ENCODE measurements at regions not wholly inside any gene's neighbourhood (a gene's known extent, or its start where the extent isn't known, plus 50 kb on each side); places are given as distances from the start of the nearest gene placed in this dataset.

DNA sequence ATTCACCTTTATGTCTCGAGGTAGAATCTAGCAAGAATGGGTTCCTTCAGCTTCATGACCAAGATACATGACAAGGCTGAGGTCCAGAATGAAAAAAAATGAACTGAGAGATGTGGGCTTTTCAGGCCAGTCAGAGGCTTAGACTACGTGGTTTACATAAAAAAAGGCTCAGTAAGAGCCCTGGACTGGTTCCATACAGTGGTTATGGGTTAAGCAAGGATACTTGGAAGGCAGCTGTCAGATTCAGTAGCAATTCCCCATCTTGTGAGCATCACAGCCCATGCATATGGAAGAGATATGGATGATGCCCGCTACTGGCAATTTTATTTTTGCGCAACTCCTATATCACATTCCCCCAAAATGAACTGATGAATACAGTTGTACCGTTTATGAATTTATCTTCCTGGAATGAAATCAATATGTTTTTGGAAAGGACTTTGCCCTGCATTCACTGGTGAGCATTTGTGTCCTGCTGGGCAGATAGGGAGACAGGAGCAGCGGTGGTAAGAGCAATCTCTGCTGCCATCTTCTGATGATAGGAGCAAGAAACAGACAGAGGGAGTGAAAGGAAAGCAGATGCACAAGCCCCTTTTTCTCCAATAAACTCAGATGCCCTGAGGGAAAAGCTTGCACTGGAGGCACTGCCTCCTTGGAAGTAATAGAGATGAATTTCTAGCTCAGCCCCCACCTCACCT lies 280.4 kb downstream of the GALC start:
- no peak for DNase-seq

DNA sequence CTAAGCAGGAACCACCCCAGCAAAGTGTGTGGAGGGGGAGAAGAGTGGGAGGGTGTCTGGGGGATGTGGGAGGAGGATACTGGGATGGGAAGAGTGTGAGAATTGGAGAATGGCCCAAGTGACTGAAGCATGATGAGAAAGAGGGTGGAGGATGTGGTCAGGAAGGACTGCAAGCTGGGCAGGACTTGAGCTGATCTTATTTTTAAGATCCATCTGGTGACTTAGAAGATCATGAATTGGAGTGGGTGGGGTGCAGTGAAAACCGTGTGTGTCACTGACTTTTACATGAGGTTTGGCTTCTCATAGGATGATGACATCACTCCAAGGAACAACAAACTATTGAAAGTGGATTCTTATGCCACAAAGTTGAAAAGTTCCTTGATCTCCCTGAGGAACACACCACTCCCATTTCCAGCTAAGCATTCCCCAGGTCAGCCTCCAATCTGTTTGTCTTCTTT lies 287.5 kb downstream of the GALC start:
- DNase-seq: no peak

DNA sequence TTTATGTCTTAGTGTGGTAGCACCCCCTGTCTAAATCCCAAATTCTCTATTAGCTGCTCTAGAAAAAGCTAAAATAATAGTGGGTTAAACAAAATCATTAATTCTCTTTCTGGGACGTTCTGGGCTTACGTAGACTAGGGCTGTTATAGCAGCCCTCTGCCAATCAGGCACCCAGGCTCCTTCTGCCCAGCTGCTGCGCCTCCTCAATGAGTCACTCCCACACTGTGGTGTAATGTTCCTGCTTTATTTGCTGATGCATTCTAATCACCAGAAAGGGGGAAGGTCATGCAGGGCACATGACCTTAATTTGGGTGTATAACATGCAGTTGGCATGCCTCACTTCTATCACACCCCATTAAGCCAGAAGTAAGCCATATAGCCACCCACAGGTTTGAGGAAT lies 294.5 kb downstream of the GALC start:
- no peak for DNase-seq

DNA sequence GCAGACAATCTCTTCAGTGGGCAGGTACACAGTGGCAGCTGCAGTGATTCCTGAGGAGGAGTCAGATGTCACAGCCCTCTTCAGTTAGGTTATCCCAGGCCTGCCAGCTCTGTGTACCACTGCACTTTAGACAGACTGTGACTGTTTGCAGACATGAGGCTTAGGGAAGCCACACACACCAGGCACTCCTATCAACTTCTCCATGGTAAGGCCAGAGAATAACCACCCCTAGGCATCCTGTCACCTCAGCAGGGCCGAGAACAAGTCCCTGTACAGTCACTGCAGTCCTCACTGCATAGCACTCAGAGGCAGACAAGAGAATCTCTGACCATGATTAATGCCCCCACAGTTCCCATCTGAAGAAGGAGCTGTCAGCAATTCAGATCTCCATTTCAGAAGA lies 296.5 kb downstream of the GALC start:
- DNase-seq: peak; percentile 25 to 42

DNA sequence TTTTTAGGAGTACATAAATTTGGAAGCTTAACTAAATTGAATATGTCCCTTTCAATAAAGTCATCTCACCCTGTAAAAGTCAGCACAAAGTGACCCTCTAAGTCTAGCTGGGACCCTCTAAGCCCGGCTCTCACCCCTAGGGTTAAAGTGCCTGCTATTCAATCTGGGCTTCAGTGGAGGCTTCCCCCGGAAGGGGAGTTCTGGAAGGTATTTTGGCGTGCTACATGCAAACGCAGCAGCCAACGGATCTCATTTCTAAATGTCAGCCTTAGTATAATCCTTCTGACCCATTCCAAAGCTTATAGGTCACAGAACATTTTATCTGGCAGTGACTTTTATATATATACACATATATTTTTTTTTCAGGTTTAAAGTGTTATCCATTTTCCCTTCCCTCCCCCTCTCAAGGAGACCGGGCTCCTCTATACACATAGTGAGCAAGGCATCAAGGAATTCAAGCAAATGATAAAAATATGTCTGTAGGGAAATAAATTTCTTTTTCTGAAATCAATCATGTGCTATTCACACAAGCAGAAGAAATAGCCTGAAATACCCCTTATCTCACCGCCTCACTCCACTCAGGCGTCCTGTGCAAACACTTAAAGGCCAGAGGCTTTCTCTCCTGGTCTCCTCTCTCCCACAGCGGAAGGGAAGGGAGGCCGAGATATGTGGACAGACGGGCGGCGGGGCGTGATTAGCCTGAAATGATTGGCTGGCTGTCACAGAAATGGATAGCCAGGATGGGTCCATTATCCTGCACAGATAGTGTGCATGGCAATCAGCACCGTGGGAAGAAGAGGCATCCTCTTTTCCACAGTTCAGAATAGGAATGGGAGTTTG lies 301.7 kb downstream of the GALC start:
- peak in 1 of 2 experiments; percentile 21 for DNase-seq

DNA sequence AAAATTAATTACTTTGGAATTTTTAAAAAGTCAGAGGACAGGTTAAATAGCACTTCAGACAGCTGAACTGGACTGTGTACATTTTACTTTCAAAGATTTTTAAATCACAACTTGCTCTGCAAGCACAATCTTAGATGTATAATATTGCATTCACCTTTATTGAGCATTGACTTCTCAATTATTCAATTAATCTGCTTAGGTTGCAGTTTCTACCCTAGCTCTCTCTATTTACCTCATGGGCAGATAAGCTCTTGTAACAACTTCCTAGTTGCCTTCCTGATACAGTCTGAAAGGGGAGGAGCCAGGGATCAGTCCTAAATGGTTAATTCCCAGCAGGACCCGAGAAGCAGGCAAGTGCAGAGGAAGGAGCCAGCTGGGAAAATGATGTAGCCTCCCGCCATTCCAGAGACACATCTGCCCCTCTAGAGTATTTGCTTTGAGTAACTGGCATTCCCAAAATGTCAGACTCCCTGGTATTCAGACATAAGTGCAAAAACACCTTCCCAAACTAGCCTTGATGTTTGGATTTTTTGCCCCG lies 302.8 kb downstream of the GALC start:
- no peak for DNase-seq

DNA sequence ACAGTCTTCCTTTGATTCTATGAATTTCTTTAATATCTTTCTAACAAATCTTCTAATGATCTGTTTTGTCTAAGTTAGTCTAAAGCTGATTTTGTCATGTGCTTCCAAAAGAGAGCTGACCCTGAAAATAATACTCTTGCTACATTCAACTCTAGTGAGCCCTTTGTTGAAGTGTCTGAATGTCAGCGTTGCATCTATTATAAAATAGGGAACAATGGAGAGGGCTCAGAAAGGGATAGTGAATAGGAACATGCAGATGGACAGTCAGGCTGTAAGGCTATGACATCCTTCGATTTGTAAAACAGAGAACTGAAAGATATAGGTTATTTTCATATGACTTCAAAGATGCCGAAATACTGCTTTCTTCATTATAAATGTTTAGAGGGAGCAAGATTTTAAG lies 304.5 kb downstream of the GALC start:
- DNase-seq: no peak

DNA sequence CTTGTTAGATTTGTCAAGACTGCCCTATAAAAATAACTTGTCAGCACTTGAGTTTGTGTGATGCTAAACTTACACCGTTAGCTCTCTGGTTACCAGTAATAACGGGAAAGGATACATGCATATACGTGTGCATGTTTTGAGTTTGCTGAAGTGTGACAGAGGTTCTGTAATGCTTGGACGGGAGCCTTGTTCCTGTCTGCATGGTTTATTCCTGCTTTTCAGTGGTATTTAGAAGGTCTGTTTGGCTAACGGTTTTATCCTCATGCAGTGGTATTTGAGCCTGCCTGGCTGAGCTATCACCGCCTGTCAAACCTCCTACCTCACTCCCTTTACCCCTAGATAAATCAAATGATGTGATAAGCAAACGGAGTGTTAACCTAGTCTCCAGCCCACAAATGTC lies 305.6 kb downstream of the GALC start:
- no peak for DNase-seq

DNA sequence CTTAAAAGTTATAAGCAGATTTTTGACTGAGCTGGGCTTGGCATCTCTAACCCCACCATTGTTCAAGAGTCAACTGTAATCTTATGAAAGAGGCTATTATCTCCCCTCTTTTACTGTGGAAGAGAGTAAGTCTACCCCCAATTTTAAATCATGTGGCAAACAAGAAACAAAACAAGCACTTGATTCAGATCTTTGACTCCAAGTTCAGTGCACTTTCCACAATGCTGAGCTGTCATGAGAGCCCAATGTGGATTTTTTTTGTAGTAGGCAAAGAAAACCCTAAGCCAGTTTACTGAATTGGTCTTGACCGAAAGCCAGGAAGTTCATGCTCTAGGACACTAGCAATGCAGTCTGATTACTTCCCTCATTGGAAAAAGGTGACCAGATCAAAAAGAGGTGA lies 306.2 kb downstream of the GALC start:
- DNase-seq: no peak

DNA sequence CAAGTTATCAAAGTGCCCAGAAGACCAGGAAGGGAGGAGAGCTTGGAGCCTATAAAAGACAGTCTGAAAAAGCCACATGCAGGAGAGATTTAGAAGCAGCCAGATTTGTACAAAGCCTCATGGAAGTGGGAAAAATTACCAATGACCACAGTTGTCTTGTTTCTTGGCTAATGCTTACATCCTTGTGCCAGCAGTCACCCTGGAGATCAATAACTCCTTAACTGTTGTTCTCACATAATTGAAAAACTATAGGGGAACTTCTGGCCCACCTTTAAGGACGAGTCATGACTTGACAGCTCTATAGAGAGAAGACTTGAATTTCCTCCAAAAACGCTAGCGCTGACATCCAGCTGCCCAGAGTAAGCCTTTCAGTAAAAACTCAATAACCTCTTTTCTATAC lies 313.1 kb downstream of the GALC start:
- no peak for DNase-seq

DNA sequence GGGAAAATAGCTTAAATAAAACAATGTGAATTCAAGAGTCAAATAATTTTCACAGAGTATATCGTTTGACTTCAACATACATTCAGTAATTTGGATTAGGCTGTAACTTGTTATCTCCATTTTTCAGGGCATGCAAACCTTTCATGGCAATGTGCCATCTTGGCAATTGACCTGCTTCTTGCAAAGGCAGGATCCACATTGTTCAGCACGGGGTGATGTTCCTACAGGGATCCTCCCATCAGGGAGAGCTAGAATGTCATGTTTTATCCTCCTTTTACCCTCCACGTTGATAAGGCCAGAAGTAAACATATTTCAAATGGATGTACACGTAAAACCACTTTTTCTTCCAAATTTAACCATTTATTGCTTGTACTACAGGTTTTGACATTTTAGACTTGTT lies 314.4 kb downstream of the GALC start:
- DNase-seq: no peak

DNA sequence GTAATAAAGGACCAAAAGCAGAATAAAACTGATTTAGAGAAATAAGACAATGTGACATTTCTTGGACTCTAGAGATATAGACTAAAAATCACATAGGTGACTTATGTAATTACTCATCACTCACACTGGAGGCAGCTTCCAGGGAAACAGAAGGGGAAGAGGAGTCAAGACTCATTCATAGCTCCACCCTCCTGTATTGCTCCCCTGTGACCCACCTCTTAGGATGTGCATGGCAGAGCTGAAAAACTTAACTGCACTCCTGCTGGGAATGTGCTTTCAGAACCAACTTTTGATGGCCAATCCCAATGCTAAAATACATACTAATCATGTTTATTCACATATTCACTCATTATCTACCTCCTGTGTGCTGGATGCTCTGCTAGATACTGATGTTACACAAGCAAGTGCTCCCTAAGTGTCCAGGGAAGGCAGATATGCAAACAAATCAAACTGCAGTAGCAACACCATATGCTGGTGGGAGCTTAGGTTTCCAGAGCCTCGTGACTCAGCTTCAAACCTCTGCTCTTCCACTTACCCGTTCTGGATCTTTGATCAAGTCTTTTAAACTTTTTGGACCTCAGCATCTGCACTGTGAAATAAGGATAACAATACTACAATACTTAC lies 316.1 kb downstream of the GALC start:
- DNase-seq: no peak

DNA sequence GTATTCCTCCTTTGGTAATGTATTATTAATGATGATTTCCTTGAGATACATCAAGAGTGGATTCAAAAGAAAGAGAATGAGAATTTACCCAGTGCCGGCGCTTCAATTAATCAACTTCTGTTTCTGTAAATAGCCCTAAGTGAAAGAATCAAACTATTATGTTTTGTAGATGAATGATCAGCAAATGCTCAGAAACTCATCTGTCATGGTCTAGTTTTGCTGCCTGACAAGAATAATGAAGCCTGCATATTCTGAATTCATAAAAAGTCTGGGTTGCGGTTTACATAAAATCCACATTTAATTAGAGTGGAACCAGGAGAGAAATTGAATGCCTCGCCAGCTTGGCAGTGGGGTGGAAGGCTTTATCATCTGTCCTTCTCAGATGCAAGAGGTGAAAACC lies 325.3 kb downstream of the GALC start:
- DNase-seq: no peak

DNA sequence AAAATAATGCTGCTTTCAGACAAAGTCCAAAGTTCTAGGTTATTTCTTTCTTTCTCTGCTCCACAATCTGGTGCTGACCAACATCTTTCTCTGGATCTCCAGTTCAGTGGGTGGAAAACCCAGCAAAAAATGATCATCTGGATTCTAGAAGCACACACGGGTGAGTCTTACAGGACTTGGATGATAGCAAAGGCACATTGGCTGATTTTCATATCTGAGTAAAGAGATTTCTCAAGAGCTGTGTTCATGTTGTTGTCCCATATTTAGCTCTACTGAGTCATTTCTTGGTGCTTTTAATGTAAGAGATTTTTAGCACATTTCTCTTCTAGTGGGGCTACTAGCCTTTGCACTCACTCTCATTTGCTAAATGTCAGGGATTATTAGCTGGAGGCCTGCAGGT lies 336.7 kb downstream of the GALC start:
- no peak for DNase-seq

DNA sequence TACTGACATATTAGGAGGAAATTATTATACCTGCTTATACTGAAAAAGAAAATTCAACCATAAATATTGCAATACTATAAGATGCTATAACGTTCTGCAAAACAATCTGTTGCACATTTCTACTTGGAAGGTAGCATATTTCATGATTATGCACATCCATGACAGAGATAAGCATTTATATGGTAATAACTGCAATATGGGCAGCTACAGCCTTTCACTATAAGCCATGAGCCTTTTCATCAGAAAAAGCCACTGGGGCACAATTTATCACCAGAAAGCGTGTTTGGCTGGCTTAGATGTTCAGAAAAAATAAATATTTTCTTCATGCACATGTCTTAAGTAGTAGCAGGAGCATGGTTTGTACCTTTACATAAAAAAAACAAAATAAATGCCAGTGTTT lies 340.7 kb downstream of the GALC start:
- no peak for DNase-seq

DNA sequence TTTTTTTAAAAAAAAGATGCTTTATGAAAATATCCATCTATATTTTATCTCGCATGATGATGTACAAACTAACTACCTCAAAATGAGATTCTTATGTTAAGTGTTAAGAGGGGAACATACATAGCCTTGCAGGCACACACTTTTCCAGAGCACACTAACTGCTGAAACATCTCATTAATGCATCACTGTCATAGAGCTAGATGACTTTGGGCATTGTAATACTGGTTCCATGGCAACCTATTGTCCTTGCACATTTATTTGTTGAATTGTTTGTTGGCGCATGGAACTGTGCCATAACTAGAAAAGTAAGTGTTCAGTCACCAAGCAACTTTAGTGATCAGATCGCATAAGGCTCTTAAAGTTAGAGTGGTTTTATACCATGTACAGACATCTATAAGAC lies 348.3 kb downstream of the GALC start:
- DNase-seq: no peak

DNA sequence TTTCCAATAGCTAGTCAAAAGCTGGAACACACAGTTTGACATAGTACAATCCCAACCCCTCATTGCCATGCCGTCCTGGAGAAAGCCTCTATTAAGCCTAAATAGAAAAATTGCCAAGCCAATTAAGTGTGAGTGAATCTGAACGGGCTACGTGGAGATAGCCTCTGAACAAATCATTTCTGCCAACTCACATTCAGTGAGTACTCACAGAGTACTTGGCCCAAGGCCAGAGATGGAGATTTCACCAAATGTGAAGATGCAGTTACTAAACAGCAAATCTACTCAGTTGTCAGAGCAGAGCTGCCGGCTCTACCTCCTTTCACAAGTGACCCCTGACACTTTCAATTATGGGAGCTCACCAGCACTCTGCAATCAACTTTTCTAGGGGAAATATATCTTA lies 350.0 kb downstream of the GALC start:
- DNase-seq: no peak

DNA sequence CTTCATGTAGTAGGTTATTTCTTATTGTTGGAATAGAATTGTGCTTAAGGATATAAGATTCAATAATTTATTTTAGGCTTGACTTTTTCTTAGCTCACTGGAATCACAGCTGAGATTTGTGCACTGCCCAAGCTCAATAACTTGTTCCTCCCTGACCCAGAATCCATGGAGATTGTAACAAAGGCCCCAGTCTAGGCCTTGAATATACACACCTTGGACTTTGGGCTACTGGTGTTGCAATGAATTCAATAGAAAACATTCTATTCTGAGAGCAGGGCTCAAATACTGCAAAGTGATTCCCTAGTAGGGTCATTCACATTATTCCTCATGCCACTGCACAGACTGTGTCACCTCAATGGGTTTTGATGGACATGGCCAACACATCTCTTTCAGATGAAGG lies 352.4 kb downstream of the GALC start:
- no peak for DNase-seq

DNA sequence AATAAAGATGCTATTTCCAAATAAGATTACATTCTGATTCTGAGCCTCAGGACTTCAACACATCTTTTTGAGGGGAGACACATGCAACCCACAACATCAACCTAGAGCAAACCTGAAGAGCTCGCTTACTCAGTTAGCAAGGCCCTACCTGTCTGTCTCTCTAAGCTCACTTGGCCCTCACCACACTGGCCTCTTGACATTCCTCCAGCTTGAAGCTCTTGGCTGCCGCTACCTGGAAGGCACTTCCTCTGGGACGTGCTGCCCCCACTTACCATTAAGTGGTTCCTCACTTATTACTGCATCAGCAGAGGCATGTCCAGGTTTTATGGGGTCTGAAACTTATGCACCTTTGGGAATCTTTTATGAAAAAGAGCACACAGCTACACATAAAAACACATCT lies 354.8 kb downstream of the GALC start:
- DNase-seq: no peak

DNA sequence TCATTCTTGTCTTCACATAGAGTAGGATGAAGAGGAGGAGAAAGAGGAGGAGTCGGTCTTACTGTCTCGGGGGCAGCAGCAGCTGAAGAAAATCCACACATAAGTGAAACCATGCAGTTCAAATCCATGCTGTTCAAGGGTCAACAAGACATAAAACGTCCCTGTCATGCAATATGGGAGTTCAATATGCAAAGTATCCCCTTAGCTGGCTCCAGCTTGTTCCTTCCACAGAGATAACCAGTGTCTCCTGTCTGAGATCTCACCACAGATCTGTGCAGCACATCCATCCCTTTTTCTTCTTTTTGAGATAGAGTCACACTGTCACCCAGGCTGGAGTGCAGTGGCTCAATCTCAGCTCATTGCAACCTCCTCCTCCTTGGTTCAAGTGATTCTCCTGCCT lies 357.5 kb downstream of the GALC start:
- DNase-seq: no peak

DNA sequence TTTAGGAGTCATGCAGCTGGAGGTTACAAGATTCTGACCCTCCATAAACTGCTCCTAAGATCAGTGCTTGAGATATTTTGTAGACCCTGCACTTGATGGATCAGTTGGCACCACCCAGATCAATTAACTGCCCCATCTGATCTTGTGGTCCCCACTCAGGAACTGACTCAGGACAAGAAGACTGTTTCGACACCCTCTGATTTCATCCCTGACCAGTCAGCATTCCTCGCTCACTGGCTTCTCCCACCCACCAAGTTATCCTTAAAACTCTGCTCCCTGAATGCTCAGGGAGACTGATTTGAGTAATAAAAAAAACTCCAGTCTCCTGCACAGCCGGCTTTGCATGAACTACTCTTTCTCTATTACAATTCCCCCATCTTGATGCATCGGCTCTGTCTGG lies 360.2 kb downstream of the GALC start:
- DNase-seq: no peak

DNA sequence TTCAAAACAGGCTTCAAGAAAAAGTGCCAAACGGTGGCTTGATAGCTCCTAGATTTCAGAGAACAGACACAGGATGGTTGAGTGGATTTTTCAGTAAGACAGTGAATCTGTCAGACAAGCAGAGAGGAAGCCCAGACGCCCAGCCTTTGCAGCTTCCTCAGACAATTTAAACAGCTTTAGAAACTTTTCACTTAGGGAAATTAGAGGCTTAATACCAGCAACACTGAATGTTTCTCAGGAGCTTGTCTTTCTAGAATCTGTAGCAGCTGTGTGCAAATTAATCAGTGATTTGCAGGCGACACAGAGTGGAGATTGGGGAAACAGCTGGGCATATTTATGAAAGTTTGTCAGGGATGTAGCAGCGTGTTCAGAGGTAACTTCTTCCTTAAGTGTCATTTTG lies 362.1 kb downstream of the GALC start:
- DNase-seq: no peak

DNA sequence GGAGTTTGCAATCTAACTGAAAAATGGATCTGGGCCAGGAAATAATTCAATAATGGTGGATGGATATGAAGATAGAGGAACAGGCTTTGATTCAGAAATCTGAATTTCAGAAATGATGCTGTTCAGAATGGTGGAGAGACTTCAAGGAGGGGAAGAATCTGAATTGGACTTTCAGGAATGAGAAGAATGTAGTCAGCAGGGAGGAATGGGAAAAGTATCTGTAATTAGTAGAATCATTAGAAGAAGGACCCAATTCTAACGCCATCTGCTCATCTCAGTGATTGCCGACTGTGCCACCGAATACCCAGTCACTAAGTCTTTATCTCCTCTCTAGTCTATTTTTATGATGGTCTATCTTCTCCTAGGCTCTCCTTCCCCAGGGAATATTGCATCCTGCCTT lies 363.2 kb downstream of the GALC start:
- no peak for DNase-seq

DNA sequence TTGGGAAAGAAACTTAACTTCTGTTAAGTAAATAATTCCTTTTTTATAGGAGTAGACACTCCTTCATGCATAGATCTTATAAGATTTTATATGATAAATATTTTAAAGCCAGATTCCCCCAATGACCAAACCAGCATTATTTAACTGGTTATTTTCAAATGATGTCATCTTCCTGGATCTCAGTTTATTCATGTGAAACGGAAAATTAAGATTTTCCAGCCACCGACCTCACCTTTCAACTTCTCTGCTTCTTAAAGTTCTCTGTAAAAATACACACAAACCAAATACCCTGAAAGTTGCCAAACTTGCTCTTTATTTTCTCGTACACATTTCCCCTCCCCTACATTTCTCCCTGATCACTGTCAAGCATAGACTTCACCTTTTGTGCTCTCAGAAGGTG lies 364.2 kb downstream of the GALC start:
- DNase-seq: no peak

All from NCI-H187 (cell line).